GM23248 (cell line): ENCODE measurements at regions not wholly inside any gene's neighbourhood (a gene's known extent, or its start where the extent isn't known, plus 50 kb on each side); places are given as distances from the start of the nearest gene placed in this dataset.
"Not testable (repeated sequence)": the region's sequence is repeated elsewhere in the genome, so short reads cannot be mapped to it uniquely, and the experiment has no call there.

Source experiments
- EZH2 ChIP-seq: fragments of 200-600 bp; sonication (generic); IDR thresholded peaks from 2 replicates; pipeline ENCODE4 v1.6.1; 2018; ENCODE audit warnings: antibody characterized with exemption, mild to moderate bottlenecking; ENCODE audit not compliant: insufficient read depth, poor library complexity, severe bottlenecking
- EZH2phosphoT487 ChIP-seq: fragments of 200-600 bp; sonication (generic); IDR thresholded peaks from 2 replicates; pipeline ENCODE4 v1.6.1; 2018; ENCODE audit warnings: antibody characterized with exemption, moderate library complexity, mild to moderate bottlenecking, low read depth; ENCODE audit not compliant: insufficient read depth

- TF ChIP-seq EZH2, EZH2phosphoT487: not testable (repeated sequence)
Observed at GRCh38 chr10:38396178-38396954, 302.2 kb downstream of the ZNF37A start.
